Liver (tissue), 8 donors: ENCODE measurements at regions not wholly inside any gene's neighbourhood (a gene's known extent, or its start where the extent isn't known, plus 50 kb on each side); places are given as distances from the start of the nearest gene placed in this dataset.

Experiments used
- DNase-seq: peaks from one replicate; pipeline ENCODE4 v3.0.0-alpha.2; 2017; ENCODE audit warnings: low spot score
- H3K27ac ChIP-seq, 2 donors: one replicate each; pipeline ENCODE4 v1.7.0; 2013; ENCODE audit warnings: inconsistent platforms in 2 of 2, low read length in 2 of 2, control low read depth in 1 of 2, low read depth in 1 of 2, mild to moderate bottlenecking in 1 of 2
- H3K27me3 ChIP-seq, 4 donors: one replicate each; pipeline versions ENCODE4 v1.6.1 to v1.7.0; 2013; ENCODE audit warnings: low read length in 3 of 4, inconsistent platforms in 1 of 4, mild to moderate bottlenecking in 1 of 4, moderate library complexity in 1 of 4; ENCODE audit not compliant: control insufficient read depth in 4 of 4, insufficient read depth in 4 of 4
- H3K36me3 ChIP-seq, 4 donors: one replicate each; pipeline versions ENCODE4 v1.6.1 to v1.7.0; 2013; ENCODE audit warnings: low read length in 3 of 4, mild to moderate bottlenecking in 3 of 4, low read depth in 1 of 4, moderate library complexity in 1 of 4; ENCODE audit not compliant: control insufficient read depth in 4 of 4, insufficient read depth in 3 of 4
- H3K4me1 ChIP-seq, 4 donors: one replicate each; pipeline versions ENCODE4 v1.6.1 to v1.7.0; 2013; ENCODE audit warnings: low read length in 3 of 4, mild to moderate bottlenecking in 3 of 4, moderate library complexity in 1 of 4; ENCODE audit not compliant: control insufficient read depth in 4 of 4, insufficient read depth in 4 of 4
- H3K4me3 ChIP-seq, 3 donors: one replicate each; pipeline versions ENCODE4 v1.6.1 to v1.7.0; 2013; ENCODE audit warnings: low read length in 3 of 3, control low read depth in 1 of 3, low read depth in 1 of 3, mild to moderate bottlenecking in 1 of 3
- H3K9ac ChIP-seq, 2 donors: one replicate each; pipeline ENCODE4 v1.7.0; 2013; ENCODE audit warnings: low read length in 2 of 2, mild to moderate bottlenecking in 2 of 2, moderate library complexity in 2 of 2, control low read depth in 1 of 2, low read depth in 1 of 2
- H3K9me3 ChIP-seq, 4 donors: one replicate each; pipeline versions ENCODE4 v1.6.1 to v1.7.0; 2013; ENCODE audit warnings: low read length in 3 of 4; ENCODE audit not compliant: control insufficient read depth in 4 of 4
- ATF3 ChIP-seq: IDR thresholded peaks from 2 replicates; pipeline ENCODE4 v1.6.1; 2016; ENCODE audit warnings: antibody characterized with exemption
- EGR1 ChIP-seq, 2 donors: IDR thresholded peaks; 2 replicates each; pipeline ENCODE4 v1.6.1; 2016 to 2018; ENCODE audit warnings: antibody characterized with exemption in 2 of 2, low read depth in 2 of 2
- FOXA1 ChIP-seq: IDR thresholded peaks from 2 replicates; pipeline ENCODE4 v1.6.1; 2016; ENCODE audit warnings: antibody characterized with exemption
- FOXA2 ChIP-seq: IDR thresholded peaks from 2 replicates; pipeline ENCODE4 v1.6.1; 2016; ENCODE audit warnings: antibody characterized with exemption
- GABPA ChIP-seq, 2 donors: IDR thresholded peaks in 1 of 2; conservative IDR thresholded peaks in 1 of 2; 2 replicates each; pipeline ENCODE4 v1.6.1; 2016; ENCODE audit warnings: antibody characterized with exemption in 2 of 2, mild to moderate bottlenecking in 1 of 2, moderate library complexity in 1 of 2
- HNF4A ChIP-seq, 2 donors: conservative IDR thresholded peaks; 2 replicates each; pipeline ENCODE4 v1.6.1; 2016; ENCODE audit warnings: antibody characterized with exemption in 2 of 2, mild to moderate bottlenecking in 2 of 2
- HNF4G ChIP-seq: IDR thresholded peaks from 2 replicates; pipeline ENCODE4 v1.6.1; 2016; ENCODE audit warnings: antibody characterized with exemption
- JUND ChIP-seq, 2 donors: IDR thresholded peaks; 2 replicates each; pipeline ENCODE4 v1.6.1; 2016; ENCODE audit warnings: antibody characterized with exemption in 2 of 2
- MAX ChIP-seq: IDR thresholded peaks from 2 replicates; pipeline ENCODE4 v1.6.1; 2016; ENCODE audit warnings: antibody characterized with exemption
- NR2F2 ChIP-seq: IDR thresholded peaks from 2 replicates; pipeline ENCODE4 v1.6.1; 2016; ENCODE audit warnings: antibody characterized with exemption
- RAD21 ChIP-seq, 2 donors: IDR thresholded peaks; 2 replicates each; pipeline ENCODE4 v1.6.1; 2016; ENCODE audit warnings: antibody characterized with exemption in 2 of 2, mild to moderate bottlenecking in 2 of 2
- REST ChIP-seq: IDR thresholded peaks from 2 replicates; pipeline ENCODE4 v1.6.1; 2016; ENCODE audit warnings: antibody characterized with exemption, mild to moderate bottlenecking
- RXRA ChIP-seq, 2 donors: IDR thresholded peaks; 2 replicates each; pipeline ENCODE4 v1.6.1; 2017 to 2018; ENCODE audit warnings: antibody characterized with exemption in 2 of 2, mild to moderate bottlenecking in 1 of 2
- SP1 ChIP-seq: IDR thresholded peaks from 2 replicates; pipeline ENCODE4 v1.6.1; 2018; ENCODE audit warnings: antibody characterized with exemption, mild to moderate bottlenecking
- YY1 ChIP-seq: IDR thresholded peaks from 2 replicates; pipeline ENCODE4 v1.6.1; 2016; ENCODE audit warnings: antibody characterized with exemption, mild to moderate bottlenecking
- WGBS: extraction: QIAGEN DNeasy Blood & Tissue Kit; methylation state at CpG from one replicate; pipeline ENCODE4 v1.1.7; 2013; 5-methylcytosine and 5-hydroxymethylcytosine counted together
- TF ChIP-seq, protein P1 (sequence below): fragments of 150-350 bp; IDR thresholded peaks from 2 replicates; pipeline ENCODE4 v1.5.1; 2017; ENCODE audit warnings: improper control_type of control experiment, low read depth, low read length; ENCODE audit not compliant: missing input control
- TF ChIP-seq, protein P2 (sequence below): IDR thresholded peaks from 2 replicates; pipeline ENCODE4 v1.6.1; 2016; ENCODE audit warnings: antibody characterized with exemption
- donor health status: healthy.
- donor health status: healthy.
- donor health status: healthy.
- donor health status: healthy.
- donor health status: healthy.

DNA sequence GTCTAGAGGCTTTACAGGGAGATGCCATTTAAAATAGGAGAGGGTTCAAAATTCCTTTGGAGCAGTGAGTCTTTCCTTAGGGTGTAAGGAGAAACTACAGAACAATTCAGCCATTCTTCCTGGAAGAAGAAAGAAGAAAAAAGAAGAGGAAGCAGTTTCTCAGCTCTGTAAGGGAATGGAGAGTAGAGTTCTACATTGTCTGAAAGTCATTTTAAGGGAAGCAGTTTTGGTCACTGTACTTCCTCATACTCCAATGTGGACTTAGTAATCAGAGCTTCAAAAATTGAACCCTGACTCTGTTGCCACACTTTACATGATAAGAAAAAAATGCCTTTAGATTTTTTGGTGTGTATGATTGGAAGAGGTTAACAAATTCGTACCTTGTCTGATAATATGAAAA lies 122.4 kb downstream of the LRRC70 start:
- TF ChIP-seq MAX (no peak), RXRA (IDR thresholded peaks at IDR 0.05) (no peak), NR2F2 (no peak), HNF4A (conservative IDR thresholded peaks at IDR 0.05) (no peak), YY1 (no peak), FOXA1 (no peak), EGR1 (IDR thresholded peaks at IDR 0.05; ENCODE audit: low read depth in 2 of 2) (no peak), GABPA (IDR thresholded peaks at IDR 0.05 in 1 of 2, conservative IDR thresholded peaks at IDR 0.05 in 1 of 2) (no peak), HNF4G (no peak), REST (no peak), ATF3 (no peak), SP1 (no peak), FOXA2 (no peak), JUND (IDR thresholded peaks at IDR 0.05) (no peak)
- TF ChIP-seq, protein P1, sequence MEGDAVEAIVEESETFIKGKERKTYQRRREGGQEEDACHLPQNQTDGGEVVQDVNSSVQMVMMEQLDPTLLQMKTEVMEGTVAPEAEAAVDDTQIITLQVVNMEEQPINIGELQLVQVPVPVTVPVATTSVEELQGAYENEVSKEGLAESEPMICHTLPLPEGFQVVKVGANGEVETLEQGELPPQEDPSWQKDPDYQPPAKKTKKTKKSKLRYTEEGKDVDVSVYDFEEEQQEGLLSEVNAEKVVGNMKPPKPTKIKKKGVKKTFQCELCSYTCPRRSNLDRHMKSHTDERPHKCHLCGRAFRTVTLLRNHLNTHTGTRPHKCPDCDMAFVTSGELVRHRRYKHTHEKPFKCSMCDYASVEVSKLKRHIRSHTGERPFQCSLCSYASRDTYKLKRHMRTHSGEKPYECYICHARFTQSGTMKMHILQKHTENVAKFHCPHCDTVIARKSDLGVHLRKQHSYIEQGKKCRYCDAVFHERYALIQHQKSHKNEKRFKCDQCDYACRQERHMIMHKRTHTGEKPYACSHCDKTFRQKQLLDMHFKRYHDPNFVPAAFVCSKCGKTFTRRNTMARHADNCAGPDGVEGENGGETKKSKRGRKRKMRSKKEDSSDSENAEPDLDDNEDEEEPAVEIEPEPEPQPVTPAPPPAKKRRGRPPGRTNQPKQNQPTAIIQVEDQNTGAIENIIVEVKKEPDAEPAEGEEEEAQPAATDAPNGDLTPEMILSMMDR: no peak
- TF ChIP-seq, protein P2, sequence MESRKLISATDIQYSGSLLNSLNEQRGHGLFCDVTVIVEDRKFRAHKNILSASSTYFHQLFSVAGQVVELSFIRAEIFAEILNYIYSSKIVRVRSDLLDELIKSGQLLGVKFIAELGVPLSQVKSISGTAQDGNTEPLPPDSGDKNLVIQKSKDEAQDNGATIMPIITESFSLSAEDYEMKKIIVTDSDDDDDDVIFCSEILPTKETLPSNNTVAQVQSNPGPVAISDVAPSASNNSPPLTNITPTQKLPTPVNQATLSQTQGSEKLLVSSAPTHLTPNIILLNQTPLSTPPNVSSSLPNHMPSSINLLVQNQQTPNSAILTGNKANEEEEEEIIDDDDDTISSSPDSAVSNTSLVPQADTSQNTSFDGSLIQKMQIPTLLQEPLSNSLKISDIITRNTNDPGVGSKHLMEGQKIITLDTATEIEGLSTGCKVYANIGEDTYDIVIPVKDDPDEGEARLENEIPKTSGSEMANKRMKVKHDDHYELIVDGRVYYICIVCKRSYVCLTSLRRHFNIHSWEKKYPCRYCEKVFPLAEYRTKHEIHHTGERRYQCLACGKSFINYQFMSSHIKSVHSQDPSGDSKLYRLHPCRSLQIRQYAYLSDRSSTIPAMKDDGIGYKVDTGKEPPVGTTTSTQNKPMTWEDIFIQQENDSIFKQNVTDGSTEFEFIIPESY: no peak
- Histone ChIP-seq H3K4me3 (no peak overlapping the region), H3K9ac (no peak overlapping the region), H3K36me3 (no peaks in the 10 kb centered on the region), H3K27ac (no peak overlapping the region), H3K4me1 (no peaks in the 10 kb centered on the region), H3K27me3 (peaks cover 0 to 2% (median 0%) of the 10 kb centered on the region in 4 donors), H3K9me3 (no peaks in the 10 kb centered on the region)
- 66% methylated on average over 1 of the region's 1 CpG for WGBS
- no peak for DNase-seq

DNA sequence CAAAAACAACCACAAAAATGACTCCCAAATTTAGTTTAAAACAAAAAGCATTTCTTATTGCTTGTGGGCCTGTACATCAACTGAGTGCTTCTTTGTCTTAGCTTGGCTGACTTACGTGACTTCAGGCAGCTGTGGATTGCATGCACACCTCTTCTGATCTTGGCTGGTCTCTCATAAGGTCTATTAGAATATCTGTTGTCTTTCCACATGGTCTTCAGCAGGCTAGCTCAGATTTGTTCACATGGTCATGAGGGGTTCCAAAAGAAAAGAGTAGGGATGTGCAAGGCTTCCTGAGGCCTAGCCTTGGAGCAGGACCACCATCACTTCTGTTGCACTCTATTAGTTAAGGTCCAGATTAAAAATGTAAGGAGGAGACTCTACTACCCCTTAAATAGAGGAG lies 120.1 kb downstream of the LRRC70 start:
- TF ChIP-seq ATF3 (no peak), MAX (no peak), RXRA (IDR thresholded peaks at IDR 0.05) (no peak), FOXA1 (no peak), RAD21 (IDR thresholded peaks at IDR 0.05) (no peak), GABPA (IDR thresholded peaks at IDR 0.05 in 1 of 2, conservative IDR thresholded peaks at IDR 0.05 in 1 of 2) (no peak)
- TF ChIP-seq, protein P1: no peak
- TF ChIP-seq, protein P2: no peak
- no peak for DNase-seq
- Histone ChIP-seq H3K36me3 (no peaks in the 10 kb centered on the region), H3K4me1 (no peaks in the 10 kb centered on the region), H3K9me3 (no peaks in the 10 kb centered on the region), H3K9ac (no peak overlapping the region), H3K4me3 (no peak overlapping the region), H3K27ac (no peak overlapping the region), H3K27me3 (peaks cover 0 to 2% (median 0%) of the 10 kb centered on the region in 4 donors)
- WGBS: 90% methylated on average over 1 of the region's 1 CpG
